GM21825 (cell line): ENCODE measurements at regions not wholly inside any gene's neighbourhood (a gene's known extent, or its start where the extent isn't known, plus 50 kb on each side); places are given as distances from the start of the nearest gene placed in this dataset.
A peak's percentile ranks its signal among the peaks of the same experiment; 100 is the strongest.
"Not testable (repeated sequence)": the region's sequence is repeated elsewhere in the genome, so short reads cannot be mapped to it uniquely, and the experiment has no call there.

Experiments
- ATAC-seq: cut with Tn5 transposase; IDR thresholded peaks from one replicate; pipeline ENCODE4 v1.9.1; 2021; ENCODE audit warnings: mild to moderate bottlenecking, moderate library complexity; ENCODE audit not compliant: unreplicated experiment

- ATAC-seq: not testable (repeated sequence)
Observed at GRCh38 chr21:6093419-6093818, 4428.0 kb upstream of the TPTE start.

DNA sequence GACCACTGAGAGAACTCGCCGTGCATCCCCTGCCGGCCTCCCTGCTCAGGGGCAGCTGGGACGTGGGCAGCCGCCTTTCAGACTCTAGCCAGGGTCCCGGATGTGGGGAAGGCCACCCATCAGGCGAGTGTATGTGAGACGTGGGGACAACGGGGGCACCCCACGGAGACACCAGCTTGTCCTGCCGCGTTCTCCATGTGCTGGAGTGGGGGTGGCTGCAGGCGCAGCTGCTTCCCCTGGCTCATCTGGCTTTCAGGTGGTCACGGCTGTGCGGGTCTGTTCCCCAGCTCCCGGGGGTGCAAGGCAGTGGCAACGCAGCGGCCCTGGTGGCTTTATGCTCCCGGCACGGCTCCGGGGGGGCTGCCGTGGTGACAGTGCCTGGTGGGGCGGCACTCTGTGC, 4427.5 kb upstream of the TPTE start:
- not testable (repeated sequence) for ATAC-seq

DNA sequence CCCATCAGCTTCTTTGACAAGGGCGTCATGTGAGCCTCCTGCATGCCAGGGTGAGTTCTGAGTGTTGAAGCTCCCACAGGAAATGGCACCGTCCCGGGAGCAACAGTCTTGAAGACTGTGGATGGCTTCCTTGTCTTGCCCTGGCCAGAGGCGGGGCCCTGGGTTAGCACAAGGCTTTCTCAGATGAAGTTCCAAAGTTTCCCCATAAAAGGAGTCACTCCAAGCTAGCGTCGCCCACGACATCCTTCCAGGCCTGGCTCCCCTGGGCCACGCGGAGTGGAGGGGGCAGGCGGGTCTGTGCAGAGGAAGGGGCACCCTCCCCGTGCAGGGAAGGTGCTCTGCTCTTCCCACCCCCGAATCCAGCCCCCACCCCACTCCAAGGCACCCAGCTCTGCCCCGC, 4426.1 kb upstream of the TPTE start:
- not testable (repeated sequence) for ATAC-seq

DNA sequence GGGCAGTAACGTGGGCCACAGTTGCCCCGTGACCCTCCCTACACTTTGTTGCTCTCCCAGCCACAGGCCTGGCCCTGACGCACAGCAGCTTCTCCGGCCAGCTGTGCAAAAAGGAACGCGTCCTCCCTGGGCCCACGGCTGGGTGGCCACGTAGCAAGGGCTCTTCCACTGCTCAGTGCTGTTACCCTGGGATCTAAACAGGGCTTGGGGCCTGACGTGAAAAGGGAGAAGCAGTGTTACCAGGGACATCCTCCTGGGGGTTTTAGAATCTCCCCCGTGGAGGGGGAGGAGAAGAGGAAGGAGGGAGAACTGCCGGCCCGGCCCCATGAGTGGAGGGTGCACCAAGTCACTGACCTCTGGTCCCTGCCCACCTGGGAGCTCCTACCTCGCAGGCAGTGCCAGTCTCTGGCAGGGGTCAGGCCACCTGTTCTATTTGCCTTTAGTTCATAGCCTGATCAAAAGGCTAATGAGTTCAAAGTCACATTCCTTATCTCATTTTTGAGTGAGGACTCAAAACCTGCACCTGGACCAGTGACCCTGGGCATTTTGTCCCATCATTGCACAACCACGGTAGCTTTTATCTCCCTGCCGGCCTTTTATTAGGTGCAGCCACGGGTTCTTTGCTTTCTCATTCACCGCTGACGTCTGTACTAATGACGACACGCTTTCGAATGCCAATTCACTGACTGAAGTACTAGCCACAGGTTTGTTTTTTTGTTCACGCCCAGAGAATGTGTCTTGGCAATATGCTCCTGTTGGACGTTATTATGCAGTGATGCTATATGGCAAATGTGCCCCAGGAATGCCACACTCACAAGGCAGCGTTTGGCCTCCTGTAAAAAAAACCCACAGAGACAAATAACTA, 4424.6 kb upstream of the TPTE start:
- ATAC-seq: not testable (repeated sequence)

DNA sequence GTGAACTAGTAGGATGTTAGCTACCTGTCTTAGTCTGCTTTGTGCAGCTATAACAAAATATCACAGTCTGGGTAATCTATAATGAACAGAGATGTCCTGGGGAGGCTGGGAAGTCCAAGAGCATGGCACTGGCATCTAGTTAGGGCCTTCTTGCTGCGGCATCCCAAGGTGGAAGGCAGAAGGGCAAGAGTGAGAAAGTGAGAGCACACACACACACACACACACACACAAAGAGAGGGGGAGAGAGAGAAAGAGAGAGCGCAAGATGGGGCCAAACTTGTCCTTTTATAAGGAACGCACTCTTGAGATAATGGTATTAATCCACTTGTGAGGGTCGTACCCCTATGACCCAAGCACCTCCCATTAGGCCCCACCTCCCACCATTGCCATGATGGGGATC, 4423.6 kb upstream of the TPTE start:
- not testable (repeated sequence) for ATAC-seq

- not testable (repeated sequence) for ATAC-seq
Observed at GRCh38 chr21:6098191-6098935, 4423.0 kb upstream of the TPTE start.

- not testable (repeated sequence) for ATAC-seq
Observed at GRCh38 chr21:6101588-6101987, 4419.8 kb upstream of the TPTE start.

GRCh38 chr21:6104546-6104945, 4416.8 kb upstream of the TPTE start:
- not testable (repeated sequence) for ATAC-seq

GRCh38 chr21:6106686-6107567, 4414.5 kb upstream of the TPTE start:
- not testable (repeated sequence) for ATAC-seq

DNA sequence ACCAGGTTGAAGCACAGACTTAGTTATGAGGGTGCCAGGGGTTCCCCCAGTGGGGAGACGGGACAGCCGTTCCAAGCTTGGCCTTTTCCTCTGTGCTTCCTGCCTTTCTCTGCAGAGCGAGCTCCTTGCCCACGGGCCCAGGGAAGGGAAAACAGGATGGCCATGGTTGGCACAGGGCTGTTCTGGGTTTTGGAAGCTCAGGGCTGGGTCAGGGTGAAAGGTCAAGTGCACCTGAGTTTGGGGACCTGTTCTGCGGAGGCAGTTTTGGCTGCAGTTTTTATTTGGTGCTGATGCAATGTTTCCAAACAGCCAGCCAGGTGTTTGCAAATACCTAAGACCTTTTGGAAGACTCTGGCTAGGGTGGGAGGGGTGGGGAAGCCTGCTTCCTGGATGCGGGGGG, 4412.5 kb upstream of the TPTE start:
- not testable (repeated sequence) for ATAC-seq

DNA sequence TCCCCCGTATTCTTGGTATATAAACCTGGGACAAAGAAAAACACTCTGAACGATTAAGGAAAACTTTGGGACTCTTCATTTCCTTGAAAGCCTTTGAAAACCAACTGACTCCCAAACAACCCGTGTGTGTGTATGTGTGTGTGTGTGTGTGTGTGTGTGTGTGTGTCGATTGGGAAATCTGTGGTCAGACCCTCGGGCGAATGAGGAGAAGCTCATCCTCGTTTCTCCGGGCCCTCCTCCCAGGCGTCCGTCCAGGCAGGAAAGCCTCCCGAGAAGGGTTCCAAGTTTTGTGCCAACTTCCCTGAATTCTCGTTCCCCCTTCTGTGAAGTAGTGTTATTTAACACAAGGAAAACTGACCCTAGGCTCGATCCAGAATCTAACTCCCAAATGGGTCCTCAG, 4411.6 kb upstream of the TPTE start:
- ATAC-seq: not testable (repeated sequence)

GRCh38 chr21:6110716-6111343, 4410.6 kb upstream of the TPTE start:
- peak; percentile 71 for ATAC-seq

DNA sequence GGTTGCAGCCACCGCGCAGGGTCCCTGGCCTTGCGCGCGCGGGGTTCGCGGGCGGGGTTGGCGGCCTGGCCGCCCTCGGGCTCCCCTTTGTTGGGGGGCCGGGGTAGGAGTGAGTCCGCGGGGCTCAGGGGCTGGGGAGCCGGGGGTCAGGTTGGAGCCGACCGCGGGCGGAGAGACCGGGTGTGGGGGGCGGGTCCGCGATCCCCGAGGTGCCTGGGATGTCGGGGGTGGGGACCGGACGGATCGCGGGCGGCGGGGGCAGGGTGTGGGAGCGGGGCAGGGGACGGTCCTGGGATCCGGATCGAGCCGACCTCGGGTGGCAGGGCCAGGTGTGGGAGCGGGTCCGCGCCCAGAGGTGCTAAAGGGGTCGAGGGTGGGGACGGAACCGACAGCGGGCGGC, 4410.0 kb upstream of the TPTE start:
- peak; percentile 10 for ATAC-seq

DNA sequence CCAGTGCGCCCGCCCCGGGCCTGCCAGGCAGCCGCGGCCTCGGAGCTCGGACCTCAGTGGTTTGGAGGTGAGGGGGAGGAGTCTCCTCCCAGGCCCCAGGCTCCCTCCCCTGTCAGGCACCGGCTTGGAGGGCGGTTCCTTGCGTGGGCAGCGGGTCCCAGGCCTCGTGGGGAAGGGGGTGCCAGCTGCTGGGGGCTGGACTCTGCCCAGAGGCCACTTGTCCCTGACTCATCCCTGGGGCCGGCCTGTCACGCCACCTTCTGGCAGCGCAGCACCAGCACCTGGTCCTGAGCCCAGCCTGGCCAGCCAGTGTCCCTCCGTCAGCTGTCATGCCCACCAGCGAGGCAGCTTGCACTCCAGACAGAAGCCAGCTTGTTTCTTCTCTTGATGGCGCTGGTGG, 4403.0 kb upstream of the TPTE start:
- ATAC-seq: not testable (repeated sequence)

DNA sequence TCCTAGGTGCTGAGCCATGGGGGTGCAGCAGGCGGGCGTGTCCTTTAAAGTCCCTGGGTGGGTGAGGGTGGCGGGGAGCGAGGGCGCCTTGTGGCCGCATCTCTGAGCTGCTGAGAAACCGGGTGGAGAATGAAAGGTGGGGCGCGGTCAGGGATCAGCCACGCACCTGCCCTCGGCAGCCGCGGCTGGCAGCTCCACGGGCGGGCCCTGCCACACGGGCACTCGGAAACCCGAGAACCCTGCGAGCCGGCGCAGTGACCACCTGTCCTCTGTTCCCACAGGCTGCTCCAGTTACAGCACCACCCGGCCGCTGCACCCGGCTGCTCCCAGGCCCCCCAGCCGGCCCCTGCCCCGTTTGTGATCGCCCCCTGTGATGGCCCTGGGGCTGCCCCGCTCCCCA, 4400.5 kb upstream of the TPTE start:
- ATAC-seq: not testable (repeated sequence)

GRCh38 chr21:6122629-6123028, 4398.8 kb upstream of the TPTE start:
- ATAC-seq: not testable (repeated sequence)

DNA sequence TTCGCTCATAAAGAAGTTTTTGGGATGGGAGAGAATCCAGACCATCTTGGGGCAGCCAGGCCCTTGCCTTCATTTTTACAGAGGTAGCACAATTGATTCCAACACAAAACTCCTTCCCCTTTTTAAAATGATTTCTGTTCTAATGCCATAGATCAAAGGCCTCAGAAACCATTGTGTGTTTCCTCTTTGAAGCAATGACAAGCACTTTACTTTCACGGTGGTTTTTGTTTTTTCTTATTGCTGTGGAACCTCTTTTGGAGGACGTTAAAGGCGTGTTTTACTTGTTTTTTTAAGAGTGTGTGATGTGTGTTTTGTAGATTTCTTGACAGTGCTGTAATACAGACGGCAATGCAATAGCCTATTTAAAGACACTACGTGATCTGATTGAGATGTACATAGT, 4398.2 kb upstream of the TPTE start:
- not testable (repeated sequence) for ATAC-seq

- not testable (repeated sequence) for ATAC-seq
Observed at GRCh38 chr21:6125549-6126240, 4395.7 kb upstream of the TPTE start.

- peak; percentile 59 for ATAC-seq
Observed at GRCh38 chr21:6126976-6127732, 4394.2 kb upstream of the TPTE start.
